Bronchial epithelial cell (primary cell): ENCODE measurements at regions not wholly inside any gene's neighbourhood (a gene's known extent, or its start where the extent isn't known, plus 50 kb on each side); places are given as distances from the start of the nearest gene placed in this dataset.

Source experiments
- DNase-seq: peaks from one replicate; pipeline ENCODE4 v3.0.0-alpha.2; 2010; ENCODE audit warnings: low read depth
- FAIRE-seq: peaks from 2 replicates; lab custom pipeline; 2011; peaks lifted over from hg19 to GRCh38; lab: Jason Lieb, UNC
- H3K27me3 ChIP-seq: 2 replicates; pipeline ENCODE4 v1.5.1; 2011; ENCODE audit warnings: low read length; ENCODE audit not compliant: control insufficient read depth, insufficient read depth
- H3K36me3 ChIP-seq: 2 replicates; pipeline ENCODE4 v1.5.1; 2011; ENCODE audit warnings: low read length; ENCODE audit not compliant: control insufficient read depth, insufficient read depth
- H3K4me3 ChIP-seq: 2 replicates; pipeline ENCODE4 v1.5.1; 2011; ENCODE audit warnings: mild to moderate bottlenecking, low read depth, low read length, control low read depth
- CTCF ChIP-seq: IDR thresholded peaks from 2 replicates; pipeline ENCODE4 v1.5.1; 2011; ENCODE audit warnings: mild to moderate bottlenecking, moderate library complexity, low read length, control low read depth, inconsistent platforms; ENCODE audit not compliant: insufficient read depth, severe bottlenecking

DNA sequence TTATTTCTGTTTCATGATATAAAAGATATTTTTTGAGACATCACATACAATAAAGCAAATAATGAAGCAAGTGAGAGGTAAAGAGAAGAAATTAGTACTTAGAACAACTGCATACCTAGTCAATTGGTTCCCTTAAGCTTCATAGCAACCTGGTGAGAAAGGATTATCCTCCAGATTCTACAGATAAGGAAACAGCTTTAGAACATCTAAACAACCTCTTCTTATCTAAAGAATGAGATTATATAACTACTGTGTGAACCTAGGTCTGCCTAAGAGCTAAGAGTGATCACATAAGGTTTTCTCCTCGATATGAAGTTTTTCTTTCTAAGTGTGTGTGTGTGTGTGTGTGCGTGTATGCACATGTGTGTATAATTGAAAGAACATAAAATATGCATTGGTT, 265.1 kb downstream of the NOL4 start:
- DNase-seq: no peak
- Histone ChIP-seq H3K27me3 (no peaks in the 10 kb centered on the region), H3K4me3 (no peak overlapping the region), H3K36me3 (no peaks in the 10 kb centered on the region)
- no peak for FAIRE-seq
- TF ChIP-seq CTCF: no peak

- Histone ChIP-seq H3K27me3 (no peaks in the 10 kb centered on the region), H3K36me3 (no peaks in the 10 kb centered on the region), H3K4me3 (no peak overlapping the region)
- no peak for TF ChIP-seq CTCF
- no peak for DNase-seq
- no peak for FAIRE-seq
Measured at GRCh38 chr18:33957707-33958106, 267.0 kb downstream of the NOL4 start.

- DNase-seq: peak; percentile 16
- no peak for FAIRE-seq
- no peak for TF ChIP-seq CTCF
- Histone ChIP-seq H3K27me3 (no peaks in the 10 kb centered on the region), H3K4me3 (no peak overlapping the region), H3K36me3 (no peaks in the 10 kb centered on the region)
Measured at GRCh38 chr18:33951031-33951430, 273.7 kb downstream of the NOL4 start.

DNA sequence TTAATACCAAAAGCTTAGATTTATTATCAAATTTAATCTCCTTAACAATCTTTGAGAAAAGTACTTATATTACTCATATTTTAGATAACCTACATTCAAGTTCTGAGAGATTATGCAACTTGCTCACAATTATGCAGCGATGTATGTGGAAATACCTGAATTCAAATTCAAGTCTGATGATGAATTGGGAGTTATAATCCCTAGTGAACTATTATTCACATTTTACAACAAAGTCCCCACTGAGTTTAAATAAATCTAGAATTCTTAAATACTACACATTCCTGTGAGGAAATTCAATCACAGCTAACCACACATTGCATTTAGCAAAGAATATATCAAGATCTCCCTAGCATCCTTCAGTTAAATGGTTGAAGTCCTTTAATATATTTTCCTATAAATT, 278.4 kb downstream of the NOL4 start:
- Histone ChIP-seq H3K36me3 (no peaks in the 10 kb centered on the region), H3K4me3 (no peak overlapping the region), H3K27me3 (no peaks in the 10 kb centered on the region)
- peak; percentile 5 for DNase-seq
- FAIRE-seq: no peak
- TF ChIP-seq CTCF: no peak

GRCh38 chr18:33944493-33944892, 280.2 kb downstream of the NOL4 start:
- TF ChIP-seq CTCF: no peak
- Histone ChIP-seq H3K4me3 (no peak overlapping the region), H3K27me3 (no peaks in the 10 kb centered on the region), H3K36me3 (no peaks in the 10 kb centered on the region)
- no peak for DNase-seq
- FAIRE-seq: no peak

DNA sequence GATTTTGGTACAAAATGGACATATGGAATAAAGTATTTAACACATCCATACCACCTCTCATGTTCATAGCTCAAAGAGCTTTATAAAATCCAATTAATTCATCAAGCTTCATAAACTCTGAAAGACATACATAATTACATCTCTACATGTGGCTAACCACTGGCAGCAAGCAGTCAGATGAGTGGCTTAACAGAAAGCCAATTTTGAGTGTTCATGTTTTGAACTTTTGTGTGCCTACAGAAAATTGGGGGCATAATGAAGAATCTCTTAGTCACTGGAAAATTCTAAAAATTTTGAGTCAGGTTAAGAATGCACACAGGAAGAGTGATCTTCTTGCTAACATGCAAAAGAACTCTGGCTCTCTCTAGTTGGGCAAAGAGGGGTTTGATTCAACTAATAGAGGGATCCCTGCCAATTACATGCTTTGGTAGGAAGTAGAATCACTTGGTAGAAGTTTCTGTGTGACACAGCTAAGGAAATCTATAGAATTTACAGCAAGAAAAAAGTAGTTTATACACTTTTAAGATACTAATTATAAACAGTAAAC, 287.4 kb downstream of the NOL4 start:
- Histone ChIP-seq H3K4me3 (no peak overlapping the region), H3K36me3 (no peaks in the 10 kb centered on the region), H3K27me3 (no peaks in the 10 kb centered on the region)
- FAIRE-seq (no peak), DNase-seq (no peak)
- TF ChIP-seq CTCF: no peak
